ENCODE measurements at regions not wholly inside any gene's neighbourhood (a gene's known extent, or its start where the extent isn't known, plus 50 kb on each side); places are given as distances from the start of the nearest gene placed in this dataset.
"Not testable (repeated sequence)": the region's sequence is repeated elsewhere in the genome, so short reads cannot be mapped to it uniquely, and the experiment has no call there.

DNA sequence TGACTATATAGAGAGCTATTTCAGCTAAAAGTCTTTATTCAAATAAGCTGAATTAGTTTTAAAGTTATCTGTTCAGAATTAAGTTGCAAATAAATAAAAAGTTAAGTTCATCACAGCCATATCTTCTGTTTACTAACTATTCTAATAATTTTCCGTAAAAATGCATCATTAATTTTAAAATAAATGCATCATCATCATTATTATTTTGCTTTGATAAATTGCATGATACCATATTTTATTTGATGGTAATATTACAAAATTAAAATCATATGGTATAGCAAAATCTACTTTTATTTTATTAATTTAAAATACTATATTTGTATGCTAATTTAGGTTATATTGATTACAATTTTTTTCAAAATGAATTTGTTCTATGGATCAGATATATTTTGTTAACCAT, 357.3 kb upstream of the NDST4 start:
- ATAC-seq (ENCODE audit: poor library complexity) (no peak), DNase-seq (no peak)
- intact Hi-C loops (cut with DNase I, micrococcal nuclease): no loop called here
- no peaks in the 10 kb centered on the region for H3K4me1 Mint-ChIP-seq (ENCODE audit: low read depth)
- no peaks in the 10 kb centered on the region for H3K9me3 Mint-ChIP-seq
- H3K4me3 Mint-ChIP-seq: no peak overlapping the region
- Histone ChIP-seq H3K27me3 (ENCODE audit: control insufficient read depth in 1 of 2, insufficient read depth in 2 of 2, low read length in 2 of 2) (no peaks in the 10 kb centered on the region), H3K4me1 (ENCODE audit: insufficient read depth, low read length) (no peaks in the 10 kb centered on the region), H3K36me3 (ENCODE audit: insufficient read depth, low read length) (no peaks in the 10 kb centered on the region), H3K27ac (ENCODE audit: low read depth in 1 of 2, low read length in 2 of 2) (no peak overlapping the region), H3K9me3 (ENCODE audit: control insufficient read depth in 1 of 2, insufficient read depth in 1 of 2, low read length in 2 of 2) (no peaks in the 10 kb centered on the region), H3K4me3 (ENCODE audit: low read length) (no peak overlapping the region)
- TF ChIP-seq, protein P1, sequence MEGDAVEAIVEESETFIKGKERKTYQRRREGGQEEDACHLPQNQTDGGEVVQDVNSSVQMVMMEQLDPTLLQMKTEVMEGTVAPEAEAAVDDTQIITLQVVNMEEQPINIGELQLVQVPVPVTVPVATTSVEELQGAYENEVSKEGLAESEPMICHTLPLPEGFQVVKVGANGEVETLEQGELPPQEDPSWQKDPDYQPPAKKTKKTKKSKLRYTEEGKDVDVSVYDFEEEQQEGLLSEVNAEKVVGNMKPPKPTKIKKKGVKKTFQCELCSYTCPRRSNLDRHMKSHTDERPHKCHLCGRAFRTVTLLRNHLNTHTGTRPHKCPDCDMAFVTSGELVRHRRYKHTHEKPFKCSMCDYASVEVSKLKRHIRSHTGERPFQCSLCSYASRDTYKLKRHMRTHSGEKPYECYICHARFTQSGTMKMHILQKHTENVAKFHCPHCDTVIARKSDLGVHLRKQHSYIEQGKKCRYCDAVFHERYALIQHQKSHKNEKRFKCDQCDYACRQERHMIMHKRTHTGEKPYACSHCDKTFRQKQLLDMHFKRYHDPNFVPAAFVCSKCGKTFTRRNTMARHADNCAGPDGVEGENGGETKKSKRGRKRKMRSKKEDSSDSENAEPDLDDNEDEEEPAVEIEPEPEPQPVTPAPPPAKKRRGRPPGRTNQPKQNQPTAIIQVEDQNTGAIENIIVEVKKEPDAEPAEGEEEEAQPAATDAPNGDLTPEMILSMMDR (IDR thresholded peaks at IDR 0.05): no peak
- CTCF ChIA-PET: no interaction called here
- no peaks in the 10 kb centered on the region for H3K27me3 Mint-ChIP-seq
- H3K27ac Mint-ChIP-seq: no peak overlapping the region
- POLR2A ChIA-PET: no interaction called here
- H3K36me3 Mint-ChIP-seq (ENCODE audit: low read depth): no peaks in the 10 kb centered on the region

DNA sequence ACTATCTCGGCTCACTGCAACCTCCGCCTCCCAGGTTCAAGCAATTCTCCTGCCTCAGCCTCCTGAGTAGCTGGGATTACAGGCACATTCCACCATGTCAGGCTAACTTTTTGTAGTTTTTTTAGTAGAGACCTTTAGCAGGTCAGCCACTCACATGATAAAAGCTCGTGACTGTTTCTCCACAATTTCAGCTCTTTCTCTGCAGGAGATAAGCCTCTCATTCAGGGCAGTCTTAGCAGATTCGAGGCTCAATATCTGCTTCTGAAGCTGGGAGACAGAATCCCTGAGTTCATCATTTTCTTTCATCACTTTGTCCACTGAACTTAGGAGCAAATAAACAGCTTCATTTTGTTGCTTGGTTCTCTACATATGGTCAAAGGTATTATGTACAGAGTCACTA, 345.9 kb upstream of the NDST4 start:
- H3K9me3 ChIP-seq (ENCODE audit: control insufficient read depth in 1 of 2, insufficient read depth in 1 of 2, low read length in 2 of 2); H3K27ac ChIP-seq (ENCODE audit: low read depth in 1 of 2, low read length in 2 of 2); ATAC-seq (ENCODE audit: poor library complexity); H3K9me3 Mint-ChIP-seq; DNase-seq; intact Hi-C loops (cut with DNase I, micrococcal nuclease); H3K27me3 Mint-ChIP-seq; H3K4me3 Mint-ChIP-seq; POLR2A ChIA-PET; H3K27ac Mint-ChIP-seq; H3K4me1 ChIP-seq (ENCODE audit: insufficient read depth, low read length); H3K27me3 ChIP-seq (ENCODE audit: control insufficient read depth in 1 of 2, insufficient read depth in 2 of 2, low read length in 2 of 2); H3K36me3 ChIP-seq (ENCODE audit: insufficient read depth, low read length); CTCF ChIA-PET; H3K4me1 Mint-ChIP-seq (ENCODE audit: low read depth); H3K4me3 ChIP-seq (ENCODE audit: low read length); H3K36me3 Mint-ChIP-seq (ENCODE audit: low read depth): not testable (repeated sequence)

DNA sequence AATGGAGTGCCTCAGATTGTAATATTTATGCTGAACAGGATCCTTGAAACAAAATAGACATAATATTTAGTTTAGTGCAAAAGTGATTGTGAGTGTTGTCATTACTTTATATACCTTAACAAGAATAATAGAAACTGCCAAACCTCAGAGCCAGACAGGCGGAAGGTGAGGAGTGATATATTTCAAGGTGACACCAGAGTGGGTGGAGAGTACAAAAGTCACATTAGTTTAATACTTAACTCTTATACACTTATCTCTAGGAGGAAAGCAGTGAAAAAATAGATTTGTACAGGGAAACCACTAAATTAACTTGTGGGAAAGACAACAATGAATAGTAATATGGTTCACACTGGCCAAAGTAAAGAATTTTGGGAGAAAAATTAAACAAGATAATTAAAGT, 342.8 kb upstream of the NDST4 start:
- no peak overlapping the region for H3K4me3 Mint-ChIP-seq
- H3K9me3 ChIP-seq (ENCODE audit: control insufficient read depth in 1 of 2, insufficient read depth in 1 of 2, low read length in 2 of 2): peaks cover 0 to 7% of the 10 kb centered on the region in 2 experiments
- H3K36me3 Mint-ChIP-seq (ENCODE audit: low read depth): no peaks in the 10 kb centered on the region
- no peaks in the 10 kb centered on the region for H3K27me3 Mint-ChIP-seq
- intact Hi-C loops (cut with DNase I, micrococcal nuclease): no loop called here
- H3K4me1 Mint-ChIP-seq (ENCODE audit: low read depth): no peaks in the 10 kb centered on the region
- TF ChIP-seq, protein P1 (IDR thresholded peaks at IDR 0.05): no peak
- POLR2A ChIA-PET: no interaction called here
- no peaks in the 10 kb centered on the region for H3K36me3 ChIP-seq (ENCODE audit: insufficient read depth, low read length)
- no peak for ATAC-seq (ENCODE audit: poor library complexity)
- H3K27ac Mint-ChIP-seq: no peak overlapping the region
- H3K27me3 ChIP-seq (ENCODE audit: control insufficient read depth in 1 of 2, insufficient read depth in 2 of 2, low read length in 2 of 2): no peaks in the 10 kb centered on the region
- no peaks in the 10 kb centered on the region for H3K9me3 Mint-ChIP-seq
- H3K27ac ChIP-seq (ENCODE audit: low read depth in 1 of 2, low read length in 2 of 2): no peak overlapping the region
- no peak overlapping the region for H3K4me3 ChIP-seq (ENCODE audit: low read length)
- no peaks in the 10 kb centered on the region for H3K4me1 ChIP-seq (ENCODE audit: insufficient read depth, low read length)
- DNase-seq: no peak
- CTCF ChIA-PET: no interaction called here

DNA sequence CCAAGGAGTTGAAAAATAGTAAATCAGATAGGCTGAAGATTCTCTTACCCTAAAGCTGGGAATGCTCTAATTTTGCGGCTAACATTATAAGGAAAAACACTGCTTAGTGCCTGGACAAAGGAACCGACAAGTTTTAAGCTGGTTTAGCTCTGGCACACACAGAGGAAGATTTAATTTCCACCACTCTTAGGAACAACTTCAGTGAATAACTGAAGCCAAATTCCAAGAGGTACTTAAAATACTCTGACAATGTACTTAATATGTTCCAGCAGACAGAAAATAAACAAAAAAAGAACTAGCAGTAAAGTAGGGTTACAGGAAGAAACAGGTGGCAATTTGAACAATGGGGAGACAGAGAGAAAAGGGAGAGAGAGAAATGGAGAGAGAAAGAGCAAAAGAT, 340.8 kb upstream of the NDST4 start:
- Histone ChIP-seq H3K36me3 (ENCODE audit: insufficient read depth, low read length) (no peaks in the 10 kb centered on the region), H3K4me3 (ENCODE audit: low read length) (no peak overlapping the region), H3K27me3 (ENCODE audit: control insufficient read depth in 1 of 2, insufficient read depth in 2 of 2, low read length in 2 of 2) (no peaks in the 10 kb centered on the region), H3K9me3 (ENCODE audit: control insufficient read depth in 1 of 2, insufficient read depth in 1 of 2, low read length in 2 of 2) (peaks cover 0 to 7% of the 10 kb centered on the region in 2 experiments), H3K4me1 (ENCODE audit: insufficient read depth, low read length) (no peaks in the 10 kb centered on the region), H3K27ac (ENCODE audit: low read depth in 1 of 2, low read length in 2 of 2) (no peak overlapping the region)
- no peaks in the 10 kb centered on the region for H3K27me3 Mint-ChIP-seq
- no peaks in the 10 kb centered on the region for H3K4me1 Mint-ChIP-seq (ENCODE audit: low read depth)
- CTCF ChIA-PET: no interaction called here
- no peak overlapping the region for H3K4me3 Mint-ChIP-seq
- TF ChIP-seq, protein P1 (IDR thresholded peaks at IDR 0.05): no peak
- DNase-seq: no peak
- H3K27ac Mint-ChIP-seq: no peak overlapping the region
- ATAC-seq (ENCODE audit: poor library complexity): no peak
- no peaks in the 10 kb centered on the region for H3K36me3 Mint-ChIP-seq (ENCODE audit: low read depth)
- peaks cover 6% of the 10 kb centered on the region for H3K9me3 Mint-ChIP-seq
- intact Hi-C loops (cut with DNase I, micrococcal nuclease): no loop called here
- POLR2A ChIA-PET: no interaction called here
